ENCODE measurements at regions not wholly inside any gene's neighbourhood (a gene's known extent, or its start where the extent isn't known, plus 50 kb on each side); places are given as distances from the start of the nearest gene placed in this dataset.

GRCh38 chr2:136531731-136532130 lies 233.6 kb upstream of the THSD7B start:
- no peaks in the 10 kb centered on the region for H3K27me3 ChIP-seq (ENCODE audit: insufficient read depth, low read length)
- no peak for FAIRE-seq
- H3K9ac ChIP-seq (ENCODE audit: low read length) = no peak overlapping the region
- no peak for TF ChIP-seq EZH2 (IDR thresholded peaks at IDR 0.05; ENCODE audit: insufficient read depth, low read length)
- H3K4me3 Mint-ChIP-seq (ENCODE audit: unreplicated experiment) = no peak overlapping the region
- DNase-seq (ENCODE audit: low read depth) = no peak
- H3K36me3 ChIP-seq (ENCODE audit: insufficient read depth, low read length) = no peaks in the 10 kb centered on the region
- no peaks in the 10 kb centered on the region for H3K4me1 Mint-ChIP-seq (ENCODE audit: low read depth, unreplicated experiment)
- no peaks in the 10 kb centered on the region for H3K79me2 ChIP-seq (ENCODE audit: insufficient read depth, low read length)
- H3K27ac Mint-ChIP-seq (ENCODE audit: unreplicated experiment) = no peak overlapping the region
- no peak overlapping the region for H3K27ac ChIP-seq (ENCODE audit: low read depth, low read length)
- no peak overlapping the region for H2AFZ ChIP-seq (ENCODE audit: low read depth, low read length)
- H3K4me3 ChIP-seq (ENCODE audit: insufficient read depth, low read depth, low read length) = no peak overlapping the region
- H4K20me1 ChIP-seq (ENCODE audit: insufficient read depth, low read length) = no peaks in the 10 kb centered on the region
- no peaks in the 10 kb centered on the region for H3K4me1 ChIP-seq (ENCODE audit: insufficient read depth, low read length)
- no peak overlapping the region for H3K4me2 ChIP-seq (ENCODE audit: low read length)
- H3K9me3 ChIP-seq (ENCODE audit: insufficient read depth, low read depth, low read length) = peaks cover 8% of the 10 kb centered on the region
- H3K36me3 Mint-ChIP-seq (ENCODE audit: low read depth, unreplicated experiment) = no peaks in the 10 kb centered on the region
- peaks cover 40% of the 10 kb centered on the region for H3K27me3 Mint-ChIP-seq (ENCODE audit: low read depth, unreplicated experiment)
- no peaks in the 10 kb centered on the region for H3K9me3 Mint-ChIP-seq (ENCODE audit: unreplicated experiment)

- peaks cover 8% of the 10 kb centered on the region for H3K9me3 ChIP-seq (ENCODE audit: insufficient read depth, low read depth, low read length)
- H3K79me2 ChIP-seq (ENCODE audit: insufficient read depth, low read length) = no peaks in the 10 kb centered on the region
- H3K9ac ChIP-seq (ENCODE audit: low read length) = no peak overlapping the region
- no peaks in the 10 kb centered on the region for H3K27me3 ChIP-seq (ENCODE audit: insufficient read depth, low read length)
- TF ChIP-seq CTCF (IDR thresholded peaks at IDR 0.05; ENCODE audit: insufficient read depth, low read depth, low read length) (no peak), EZH2 (IDR thresholded peaks at IDR 0.05; ENCODE audit: insufficient read depth, low read length) (no peak)
- no peak overlapping the region for H2AFZ ChIP-seq (ENCODE audit: low read depth, low read length)
- H3K4me2 ChIP-seq (ENCODE audit: low read length) = no peak overlapping the region
- Mint-ChIP-seq H3K4me1 (ENCODE audit: low read depth, unreplicated experiment) (no peaks in the 10 kb centered on the region), H3K36me3 (ENCODE audit: low read depth, unreplicated experiment) (no peaks in the 10 kb centered on the region), H3K4me3 (ENCODE audit: unreplicated experiment) (no peak overlapping the region), H3K9me3 (ENCODE audit: unreplicated experiment) (no peaks in the 10 kb centered on the region), H3K27me3 (ENCODE audit: low read depth, unreplicated experiment) (peaks cover 39% of the 10 kb centered on the region), H3K27ac (ENCODE audit: unreplicated experiment) (no peak overlapping the region)
- H3K36me3 ChIP-seq (ENCODE audit: insufficient read depth, low read length) = no peaks in the 10 kb centered on the region
- H4K20me1 ChIP-seq (ENCODE audit: insufficient read depth, low read length) = no peaks in the 10 kb centered on the region
- no peak overlapping the region for H3K27ac ChIP-seq (ENCODE audit: low read depth, low read length)
- DNase-seq (ENCODE audit: low read depth) = no peak
- H3K4me1 ChIP-seq (ENCODE audit: insufficient read depth, low read length) = no peaks in the 10 kb centered on the region
- no peak overlapping the region for H3K4me3 ChIP-seq (ENCODE audit: insufficient read depth, low read depth, low read length)
- no peak for FAIRE-seq
Measured at GRCh38 chr2:136530146-136530545, 235.2 kb upstream of the THSD7B start.

- H3K36me3 Mint-ChIP-seq (ENCODE audit: low read depth, unreplicated experiment) = no peaks in the 10 kb centered on the region
- TF ChIP-seq CTCF (IDR thresholded peaks at IDR 0.05; ENCODE audit: insufficient read depth, low read depth, low read length) (no peak), EZH2 (IDR thresholded peaks at IDR 0.05; ENCODE audit: insufficient read depth, low read length) (no peak)
- no peaks in the 10 kb centered on the region for H3K9me3 Mint-ChIP-seq (ENCODE audit: unreplicated experiment)
- no peak overlapping the region for H3K9ac ChIP-seq (ENCODE audit: low read length)
- H3K4me2 ChIP-seq (ENCODE audit: low read length) = no peak overlapping the region
- FAIRE-seq = no peak
- H3K4me1 Mint-ChIP-seq (ENCODE audit: low read depth, unreplicated experiment) = no peaks in the 10 kb centered on the region
- H3K27ac Mint-ChIP-seq (ENCODE audit: unreplicated experiment) = no peak overlapping the region
- H3K4me3 ChIP-seq (ENCODE audit: insufficient read depth, low read depth, low read length) = no peak overlapping the region
- H3K27ac ChIP-seq (ENCODE audit: low read depth, low read length) = no peak overlapping the region
- H3K79me2 ChIP-seq (ENCODE audit: insufficient read depth, low read length) = no peaks in the 10 kb centered on the region
- peaks cover 8% of the 10 kb centered on the region for H3K9me3 ChIP-seq (ENCODE audit: insufficient read depth, low read depth, low read length)
- no peak overlapping the region for H3K4me3 Mint-ChIP-seq (ENCODE audit: unreplicated experiment)
- no peak overlapping the region for H2AFZ ChIP-seq (ENCODE audit: low read depth, low read length)
- peaks cover 30% of the 10 kb centered on the region for H3K27me3 Mint-ChIP-seq (ENCODE audit: low read depth, unreplicated experiment)
- H3K27me3 ChIP-seq (ENCODE audit: insufficient read depth, low read length) = no peaks in the 10 kb centered on the region
- H3K36me3 ChIP-seq (ENCODE audit: insufficient read depth, low read length) = no peaks in the 10 kb centered on the region
- H3K4me1 ChIP-seq (ENCODE audit: insufficient read depth, low read length) = no peaks in the 10 kb centered on the region
- H4K20me1 ChIP-seq (ENCODE audit: insufficient read depth, low read length) = no peaks in the 10 kb centered on the region
- no peak for DNase-seq (ENCODE audit: low read depth)
Measured at GRCh38 chr2:136527560-136527959, 237.8 kb upstream of the THSD7B start.
